Stimulated activated CD8-positive, alpha-beta memory T cell treated with anti-CD3 and anti-CD28 coated beads, Interleukin-12 subunit alpha, Interleukin-12 subunit beta, amount 100 ng/mL, for 1 hour (primary cell): ENCODE measurements at regions not wholly inside any gene's neighbourhood (a gene's known extent, or its start where the extent isn't known, plus 50 kb on each side); places are given as distances from the start of the nearest gene placed in this dataset.

Experiments used
- DNase-seq: peaks from one replicate; pipeline ENCODE4 v3.0.0-alpha.2; 2020; ENCODE audit warnings: low read depth

DNA sequence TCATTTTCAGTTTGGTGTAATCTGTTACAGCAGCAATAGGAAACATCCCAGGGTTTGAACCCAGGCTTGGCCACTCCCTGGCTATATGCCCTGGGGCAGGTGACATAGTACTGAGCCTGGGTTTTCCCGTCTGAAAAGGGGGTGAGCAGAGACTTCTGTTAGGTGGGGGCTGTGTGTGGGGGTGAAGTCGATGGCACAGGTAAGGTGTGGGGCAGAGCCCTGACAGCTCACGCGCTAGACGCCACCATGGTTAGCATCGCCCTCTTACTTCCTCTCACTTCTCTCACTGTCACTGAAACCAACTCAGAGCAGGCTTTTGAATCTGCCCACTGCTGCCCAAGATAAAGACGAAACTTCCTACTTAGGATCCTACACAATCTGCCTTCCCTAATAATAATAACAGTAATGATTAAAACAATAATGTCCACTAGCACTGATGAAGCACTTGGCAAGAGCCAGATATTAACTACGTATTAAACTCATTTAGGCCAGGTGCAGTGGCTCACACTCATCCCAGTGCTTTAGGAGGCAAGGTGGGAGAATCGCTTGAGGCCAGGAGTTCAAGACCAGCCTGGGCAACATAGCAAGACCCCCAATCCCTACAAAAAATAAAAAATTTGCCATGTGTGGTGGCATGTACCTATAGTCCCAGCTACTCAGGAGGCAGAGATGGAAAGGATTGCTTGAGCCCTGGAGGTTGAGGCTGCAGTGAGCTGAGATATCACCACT, 117.9 kb upstream of the PTPN1 start:
- DNase-seq, result no peak

DNA sequence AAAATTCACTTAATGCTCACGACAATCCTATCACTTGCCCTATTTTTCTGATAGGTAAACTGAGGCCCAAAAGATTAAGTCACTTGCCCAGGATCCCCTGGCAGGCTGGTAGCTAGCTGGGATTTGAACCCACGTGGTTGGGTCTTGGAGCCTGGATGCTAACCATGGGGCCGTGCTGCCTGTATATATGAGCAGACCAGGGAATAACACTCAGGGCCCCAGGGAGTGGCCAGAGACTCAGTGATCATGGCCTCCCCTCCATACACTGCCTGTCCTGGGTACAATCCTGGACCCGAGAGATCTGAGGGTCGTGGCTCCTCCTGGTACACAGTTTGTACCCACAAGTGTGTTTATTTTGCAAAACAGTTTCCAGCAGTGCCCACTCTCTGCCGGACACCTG, 116.9 kb upstream of the PTPN1 start:
- no peak for DNase-seq

DNA sequence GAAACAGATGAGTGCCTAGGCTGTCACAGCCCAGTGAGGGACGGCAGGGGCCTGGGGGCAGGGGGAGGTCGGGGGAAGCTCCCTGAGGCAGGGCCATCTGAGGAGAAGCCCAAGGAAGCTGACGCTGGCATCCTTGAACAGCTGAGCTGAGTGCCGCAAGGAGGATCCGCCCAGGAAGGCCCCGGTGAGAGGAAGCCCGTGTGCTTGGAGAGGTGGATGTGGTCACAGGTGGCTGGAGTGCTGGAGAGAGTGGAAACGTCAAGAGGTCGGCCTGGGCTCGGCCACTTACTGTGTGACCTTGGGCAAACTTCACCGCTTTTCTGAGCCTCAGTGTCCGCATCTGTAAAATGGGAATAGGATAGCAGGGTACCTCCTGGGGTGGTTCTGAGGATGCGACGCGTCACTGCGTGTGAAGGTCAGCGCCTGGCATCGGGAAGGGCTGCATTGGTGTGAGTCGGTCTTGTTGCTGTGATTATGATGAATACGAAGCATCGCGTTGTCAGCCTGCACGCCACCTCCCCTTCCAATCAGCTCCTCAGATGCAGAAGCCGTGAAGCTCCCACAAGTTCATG, 116.1 kb upstream of the PTPN1 start:
- DNase-seq, result no peak

DNA sequence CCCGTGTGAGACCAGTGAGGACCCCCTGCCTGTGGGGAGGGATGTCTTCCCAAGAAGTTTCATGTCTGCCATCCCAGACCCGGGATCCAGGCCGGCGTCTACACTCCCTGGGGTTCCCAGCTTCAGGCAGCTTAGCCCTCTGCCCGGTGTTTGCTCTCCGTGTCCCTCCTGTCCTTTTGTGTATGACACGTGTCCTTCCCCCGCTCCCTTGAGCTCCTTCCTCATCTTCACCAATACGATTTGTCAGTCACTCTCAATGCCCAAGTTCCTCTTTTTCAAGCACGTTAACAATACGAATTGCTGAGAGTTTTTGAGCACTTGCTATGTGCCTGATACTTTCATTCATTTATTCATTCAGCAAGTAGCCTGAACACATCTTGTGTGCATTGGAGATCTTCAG, 115.6 kb upstream of the PTPN1 start:
- no peak for DNase-seq

DNA sequence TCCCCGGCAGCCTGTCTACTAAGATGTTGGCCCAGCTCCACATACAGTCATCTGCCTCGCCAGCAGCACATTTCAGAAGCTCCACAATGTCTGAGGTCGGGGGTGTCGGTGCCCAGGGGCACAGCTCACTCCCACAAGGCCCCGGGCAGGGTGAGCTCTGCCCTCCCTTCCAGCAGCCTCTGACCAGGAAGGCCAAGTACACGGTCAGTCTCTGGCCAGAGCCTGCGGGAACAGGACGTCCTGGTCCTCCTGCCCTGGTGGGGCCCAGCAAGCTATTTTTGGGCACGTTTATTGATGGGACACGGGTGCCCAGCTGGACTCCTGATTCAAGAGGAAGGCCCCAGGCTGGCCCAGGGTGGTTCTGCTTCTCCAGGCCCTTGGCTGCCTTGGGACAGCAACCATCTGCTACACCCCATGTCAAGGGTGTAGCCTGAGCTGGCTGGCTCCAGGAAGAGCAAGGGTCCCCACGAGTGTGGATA, 114.9 kb upstream of the PTPN1 start:
- no peak for DNase-seq

DNA sequence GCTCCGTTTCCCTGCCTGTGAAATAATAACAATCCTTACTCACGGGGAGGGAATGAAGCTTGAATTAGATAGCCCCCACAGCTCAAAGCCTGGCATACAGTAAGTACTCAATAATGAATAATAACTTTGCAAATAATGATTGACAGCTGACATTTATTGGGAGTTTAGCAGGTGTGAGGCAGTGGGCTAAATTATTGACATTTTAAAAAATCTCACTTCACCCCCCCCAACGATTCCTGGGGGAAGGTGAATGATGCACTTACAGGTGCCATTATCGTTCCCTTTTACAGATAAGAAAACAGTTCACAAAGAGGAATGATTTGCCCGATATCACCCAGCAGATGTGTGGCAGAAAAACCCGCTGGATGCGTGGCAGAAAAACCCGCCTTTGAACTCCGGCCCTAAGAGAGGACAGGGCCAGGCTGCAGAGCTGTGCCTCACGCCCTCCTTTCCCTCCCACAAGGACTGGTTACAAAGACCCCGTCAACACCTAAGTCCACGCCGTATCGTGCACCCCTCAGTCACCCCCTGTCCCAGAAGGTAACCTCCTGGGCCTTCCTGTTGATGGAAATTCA, 114.2 kb upstream of the PTPN1 start:
- DNase-seq, result no peak

DNA sequence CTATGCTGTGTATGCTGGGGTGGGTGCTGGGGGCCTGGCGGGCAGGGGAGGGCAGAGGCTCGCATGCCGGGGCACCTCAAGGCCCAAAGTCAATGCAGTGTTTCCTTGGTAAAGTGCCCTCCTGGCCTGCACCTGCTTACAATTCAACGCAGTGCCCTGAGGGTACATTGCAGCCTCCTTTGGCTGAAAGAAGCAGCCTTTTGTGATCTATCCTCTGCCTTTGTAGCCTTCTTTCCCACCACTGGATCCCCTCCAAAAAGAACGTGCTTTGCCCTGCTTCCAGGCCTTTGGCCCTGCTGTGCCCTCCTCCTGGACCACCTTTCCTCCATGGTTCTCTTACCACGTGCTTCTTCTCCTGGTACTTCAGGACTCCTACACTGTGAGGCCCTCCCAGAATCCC, 113.6 kb upstream of the PTPN1 start:
- DNase-seq, result no peak

DNA sequence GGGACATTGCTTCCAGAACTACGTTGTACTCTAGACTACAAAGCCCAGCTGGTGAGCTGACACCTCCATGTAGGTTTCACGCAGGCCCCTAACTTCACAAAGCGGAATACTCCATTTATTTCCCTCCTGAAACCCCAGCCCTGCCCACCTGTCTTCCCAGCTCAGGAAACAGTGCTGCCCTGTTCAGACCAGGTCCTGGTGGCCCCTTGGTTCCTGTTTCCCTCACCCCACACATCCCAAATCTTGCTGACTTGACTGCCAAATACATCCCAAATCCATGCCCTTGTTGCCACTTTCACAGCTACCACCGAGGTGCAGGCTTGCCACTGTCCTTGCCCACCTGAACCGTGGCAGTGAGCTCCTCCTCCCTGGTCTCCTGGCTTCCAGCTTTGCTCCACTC, 113.1 kb upstream of the PTPN1 start:
- no peak for DNase-seq

DNA sequence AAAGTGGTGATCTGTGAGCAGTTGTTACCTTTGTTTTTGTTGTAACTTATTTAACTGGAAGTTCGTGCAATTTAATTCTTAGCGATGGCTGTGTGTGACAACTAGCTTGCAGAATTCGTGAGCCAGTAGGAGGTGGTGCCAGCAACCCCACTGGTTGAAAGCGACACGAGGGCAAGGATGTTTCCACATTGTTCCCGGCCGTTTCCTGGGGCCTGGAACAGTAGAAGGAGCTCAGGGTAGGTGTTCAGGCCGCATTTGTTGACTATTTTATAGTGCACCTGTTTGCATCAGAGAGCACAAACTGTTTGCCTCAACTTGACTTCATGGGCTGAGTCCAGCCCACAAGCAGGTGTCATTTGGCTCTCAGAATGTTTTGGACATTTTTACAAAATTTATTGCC, 112.1 kb upstream of the PTPN1 start:
- no peak for DNase-seq

DNA sequence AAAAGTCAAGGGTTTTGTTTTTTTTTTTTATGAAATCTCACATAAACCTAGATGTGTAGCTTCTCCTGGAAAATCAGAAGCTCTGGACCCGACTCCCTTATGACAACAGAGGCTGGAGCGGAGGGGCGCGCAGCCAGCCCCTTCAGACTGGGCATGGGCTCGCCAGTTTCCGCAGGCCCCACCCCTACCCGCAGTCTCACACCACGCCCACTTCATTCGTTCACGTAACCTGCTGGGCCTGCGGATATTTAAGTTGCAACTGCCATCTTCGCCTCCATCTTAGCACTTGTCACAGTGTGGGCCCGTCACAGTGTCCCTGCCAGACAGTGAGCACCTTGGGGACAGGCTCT, 111.7 kb upstream of the PTPN1 start:
- DNase-seq, result no peak

DNA sequence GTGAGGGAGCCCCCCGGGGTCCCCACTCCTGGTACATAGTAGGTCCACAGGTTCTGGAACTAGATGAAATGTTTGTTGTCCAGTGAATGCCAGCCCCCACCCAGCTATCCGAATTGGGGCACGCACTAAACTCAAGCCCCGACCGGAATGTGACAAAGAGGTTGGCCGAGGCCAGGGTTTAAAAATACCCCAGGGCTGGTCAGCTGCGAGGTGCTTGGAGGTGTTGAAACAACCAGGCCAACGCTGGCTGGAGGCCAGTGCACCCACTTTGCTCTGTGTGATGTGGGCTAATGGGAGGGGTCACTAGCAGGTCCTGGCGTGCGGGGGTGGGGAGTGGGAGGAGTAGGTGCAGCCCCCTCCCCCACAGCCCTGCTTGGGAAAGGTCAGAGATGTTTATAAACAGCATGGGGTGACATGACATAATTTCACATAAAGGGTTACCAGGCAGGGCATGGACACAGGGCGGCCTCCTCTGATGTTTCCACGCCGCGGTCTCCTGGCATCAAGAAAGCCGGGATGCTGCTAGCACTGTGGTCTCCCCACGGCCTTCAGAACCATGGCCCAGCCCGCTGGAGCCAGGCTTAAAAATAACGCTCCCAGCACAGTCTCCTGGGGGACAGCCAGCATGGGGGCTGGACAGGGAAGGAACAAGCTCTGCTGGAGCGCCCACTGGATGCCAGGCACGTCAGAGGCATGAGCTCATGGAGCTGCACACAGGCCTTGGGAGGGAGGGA, 111.2 kb upstream of the PTPN1 start:
- no peak for DNase-seq

DNA sequence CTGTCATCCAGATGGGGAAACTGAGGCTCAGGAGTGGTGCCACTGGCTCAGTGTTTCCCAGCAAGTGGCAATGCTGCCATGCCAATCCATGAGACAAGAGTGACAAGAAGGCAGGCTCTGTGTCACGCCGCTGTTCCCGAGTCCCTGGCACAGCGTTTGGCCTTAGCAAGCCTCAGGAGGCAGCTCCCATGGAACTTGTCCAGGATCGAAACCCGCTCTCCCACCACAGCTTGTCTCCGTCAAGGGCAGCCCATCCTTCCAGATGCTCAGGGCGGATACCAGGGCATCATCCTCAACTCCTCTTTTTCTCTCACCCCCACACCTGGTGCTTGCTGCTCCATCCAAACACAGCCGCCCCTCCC, 110.6 kb upstream of the PTPN1 start:
- DNase-seq, result no peak

DNA sequence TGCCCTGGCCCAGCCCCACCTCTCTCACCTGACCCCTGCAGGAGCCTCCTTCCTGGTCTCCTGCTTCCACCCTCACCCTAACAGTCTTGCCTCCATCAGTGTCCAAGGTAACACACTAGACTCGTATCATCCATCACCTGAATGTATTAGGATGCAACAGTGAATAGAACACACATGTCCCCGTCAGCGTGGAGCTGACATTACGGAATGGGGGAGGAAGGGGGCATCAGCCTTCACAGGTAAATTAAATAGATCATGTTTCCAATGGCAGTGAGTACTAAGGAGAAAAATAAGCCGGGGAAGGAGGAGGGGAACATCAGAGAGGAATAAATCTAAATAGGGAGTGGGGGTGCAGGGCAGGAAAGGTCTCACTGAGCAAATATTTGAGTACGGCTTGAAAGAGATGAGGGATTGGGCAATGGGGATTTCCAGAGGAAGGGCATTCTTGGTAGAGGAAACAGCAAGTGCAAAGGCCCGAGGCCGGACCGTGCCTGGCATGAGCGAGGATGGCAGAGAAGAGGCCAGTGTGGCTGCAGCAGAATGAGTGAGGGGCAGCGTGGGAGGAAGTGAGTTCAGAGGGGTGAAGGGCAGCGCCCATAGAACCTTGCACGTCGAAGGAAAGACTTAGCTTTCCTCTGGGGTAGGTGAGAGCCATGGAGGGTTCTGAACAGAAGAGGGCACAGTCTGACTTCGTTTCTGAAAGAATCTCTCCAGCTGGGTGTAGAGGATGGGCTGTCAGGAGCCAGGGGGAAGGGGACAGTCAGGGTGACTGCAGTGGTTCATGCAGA, 110.1 kb upstream of the PTPN1 start:
- DNase-seq, result no peak

DNA sequence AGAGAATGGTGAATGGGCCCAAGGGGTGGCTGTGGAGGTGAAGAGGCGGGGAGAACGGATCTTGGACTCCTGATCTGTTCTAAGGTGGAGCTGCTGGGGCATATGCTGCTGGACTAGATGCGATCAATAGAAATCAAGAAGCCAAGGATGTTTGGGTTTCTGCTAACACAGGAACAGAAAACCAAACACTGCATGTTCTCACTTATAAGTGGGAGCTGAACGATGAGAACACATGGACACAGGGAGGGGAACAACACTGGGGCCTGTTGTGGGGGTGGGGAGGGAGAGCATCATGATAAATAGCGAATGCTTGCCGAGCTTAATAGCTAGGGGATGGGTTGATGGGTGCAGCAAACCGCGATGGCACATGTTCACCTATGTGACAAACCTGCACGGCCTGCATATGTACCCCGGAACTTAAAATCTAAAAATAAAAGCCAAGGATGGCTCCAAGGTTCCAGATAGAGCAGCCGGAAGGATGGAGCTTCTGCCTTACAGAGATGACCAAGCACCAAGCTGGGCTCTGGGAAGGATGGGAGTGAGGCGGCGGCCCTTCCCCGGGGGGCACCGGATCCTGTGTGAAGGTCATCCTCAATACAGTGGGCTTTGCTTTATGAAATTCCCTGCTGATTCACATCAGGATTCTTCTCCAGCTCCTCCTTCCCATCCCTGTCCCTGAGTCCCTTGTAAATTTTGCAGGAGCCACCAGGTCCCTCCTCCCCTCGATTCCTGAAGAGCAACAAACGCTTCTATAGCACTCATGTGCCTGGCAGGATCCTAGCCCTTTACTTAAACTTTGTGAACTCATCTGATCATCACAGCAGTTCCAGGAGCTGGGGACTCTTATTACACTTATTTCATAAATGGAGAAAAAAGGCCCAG, 109.2 kb upstream of the PTPN1 start:
- DNase-seq, result no peak

DNA sequence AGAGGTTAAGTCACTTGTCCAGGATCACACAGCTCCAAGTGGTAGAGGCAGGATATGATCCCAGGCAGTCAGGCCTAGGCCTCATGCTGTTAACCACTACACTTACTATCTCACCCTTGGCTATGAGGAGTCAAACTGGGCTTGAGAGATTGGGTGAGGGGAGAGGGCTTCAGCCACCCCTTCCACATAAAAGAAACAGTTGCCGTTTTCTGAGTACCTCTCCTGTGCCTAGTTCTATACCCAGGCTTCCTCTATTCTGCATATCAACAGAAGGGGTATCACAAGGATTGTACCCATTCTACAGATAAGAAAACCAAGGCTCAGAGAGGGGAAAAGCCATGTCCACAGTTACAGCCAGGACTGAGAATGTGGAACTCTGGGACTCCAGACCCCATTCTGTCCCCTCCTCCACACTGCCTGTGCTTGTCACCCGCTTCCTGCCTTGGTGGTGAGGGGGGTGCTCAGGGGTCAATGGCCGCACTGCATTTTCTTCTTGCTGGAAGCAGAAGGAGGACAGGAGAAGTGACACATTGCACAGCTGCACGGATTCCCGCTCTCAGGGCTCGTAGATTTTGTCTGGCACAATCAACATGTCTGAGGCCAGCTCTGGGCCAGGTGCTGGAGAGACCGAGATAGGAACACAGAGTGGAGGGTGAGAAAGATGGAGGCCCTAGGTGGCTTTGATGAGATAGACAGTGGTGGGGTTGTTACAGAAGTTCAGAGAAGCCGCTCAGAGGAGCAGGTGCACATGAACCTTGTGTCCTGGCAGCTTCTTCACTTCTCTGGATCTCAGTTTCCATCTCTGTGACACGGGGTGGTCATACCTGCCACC, 108.4 kb upstream of the PTPN1 start:
- no peak for DNase-seq

DNA sequence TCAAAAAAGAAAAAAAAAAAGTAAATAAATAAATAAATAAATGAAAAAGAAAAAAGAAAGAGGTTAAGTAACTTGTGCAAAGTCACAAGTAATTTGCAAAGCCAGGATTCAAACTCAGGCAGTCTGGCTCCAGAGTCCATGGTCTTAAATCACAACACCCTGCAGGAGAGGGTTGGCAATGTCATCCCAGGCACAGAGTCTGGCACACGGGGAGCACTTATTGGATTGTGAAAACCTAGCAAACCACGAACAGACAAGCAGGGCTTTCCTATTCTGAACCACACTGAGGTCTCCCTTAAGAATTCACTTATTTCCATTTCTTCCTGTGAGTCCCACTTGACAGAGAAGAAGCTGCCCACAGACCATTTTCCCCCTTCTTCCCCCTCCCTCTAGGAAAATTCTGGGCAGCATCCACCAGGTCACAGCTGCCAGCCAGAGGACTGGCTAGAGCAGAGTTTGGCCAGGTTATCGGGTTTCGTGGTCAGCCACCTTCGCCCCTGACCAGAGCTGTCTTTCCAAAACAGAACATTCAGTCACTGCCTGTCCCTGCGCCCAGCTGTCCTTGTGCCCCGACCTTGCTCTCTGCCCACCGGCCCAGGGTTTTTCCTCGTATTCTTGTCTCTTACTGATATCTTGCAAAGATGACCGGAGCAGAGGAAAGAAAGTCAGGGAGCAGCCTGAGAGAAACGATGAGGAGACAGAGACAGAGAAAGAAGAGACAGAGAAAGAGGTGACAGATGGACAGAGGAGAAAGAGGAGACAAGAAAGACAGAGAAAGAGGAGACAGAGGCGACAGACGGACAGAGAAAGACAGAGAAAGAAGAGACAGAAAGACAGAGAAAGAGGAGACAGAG, 106.4 kb upstream of the PTPN1 start:
- DNase-seq, result no peak

DNA sequence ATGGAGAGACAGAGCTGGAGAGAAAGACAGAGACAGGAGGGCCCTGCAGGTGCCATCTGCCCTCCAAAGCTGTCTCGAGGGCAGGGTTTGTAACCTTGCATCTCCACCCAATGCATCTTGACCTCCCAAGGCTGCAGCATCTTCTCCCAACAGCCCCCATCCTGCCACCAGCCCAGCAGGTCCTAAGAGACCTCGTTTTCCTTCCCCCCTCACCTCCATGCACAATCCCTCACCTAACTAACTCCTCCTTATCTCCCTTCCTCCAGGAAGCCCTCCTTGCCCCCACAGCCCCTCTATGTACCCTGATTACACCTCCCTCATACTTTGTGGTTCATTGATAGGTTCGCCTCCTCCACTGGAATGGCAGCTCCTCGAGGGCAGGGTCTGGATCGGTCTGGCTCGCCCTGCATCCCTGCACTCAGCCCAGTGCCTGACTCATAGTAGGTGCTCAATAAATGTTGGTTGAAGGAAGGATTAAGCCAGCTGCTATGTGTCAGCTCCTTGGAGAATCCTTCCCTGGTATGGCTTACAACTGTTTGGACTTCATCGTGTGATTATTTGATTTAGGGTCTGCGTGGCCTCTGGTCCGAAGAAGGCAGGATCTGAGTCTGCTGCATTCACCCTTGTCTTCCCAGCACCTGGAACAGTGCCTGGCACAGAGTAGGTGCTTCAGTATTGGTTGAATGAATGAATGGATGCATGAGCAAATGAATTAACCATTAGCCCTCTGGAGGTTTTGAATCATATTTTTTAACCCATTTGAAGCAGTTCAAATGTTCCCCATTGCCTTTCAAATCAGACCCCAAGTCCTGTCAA, 105.6 kb upstream of the PTPN1 start:
- no peak for DNase-seq

DNA sequence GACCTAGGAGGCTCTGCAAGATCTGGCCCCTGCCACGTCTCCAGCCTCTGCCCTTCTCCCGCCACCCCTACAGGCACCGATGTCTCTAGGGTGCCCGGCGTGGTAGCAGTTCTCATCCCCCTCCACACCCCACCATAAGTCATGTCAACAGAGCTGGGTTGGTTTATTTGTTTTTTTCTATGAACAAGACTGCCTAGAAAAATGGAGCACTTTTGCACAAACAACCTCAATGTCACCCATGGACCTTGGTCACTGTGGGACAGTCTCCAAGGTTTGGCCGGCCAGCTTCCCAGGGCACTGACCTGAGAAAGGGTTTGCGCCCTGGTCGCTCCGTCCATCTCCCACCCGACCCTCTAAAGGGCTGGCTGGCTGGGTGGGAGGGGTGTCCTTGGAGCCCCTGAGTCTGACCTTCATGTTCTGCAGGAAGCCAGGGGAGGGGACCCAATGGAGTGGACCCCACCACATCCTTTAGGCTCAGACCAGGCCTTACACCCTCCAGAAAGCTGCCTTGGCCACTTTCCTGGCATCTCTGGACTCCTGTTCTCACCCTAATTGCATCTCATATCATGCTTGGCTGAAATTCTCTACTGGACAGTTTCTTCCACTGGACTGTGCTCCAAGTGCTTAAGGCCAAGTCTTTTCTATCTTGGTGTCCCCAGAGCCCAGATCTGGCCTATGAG, 104.8 kb upstream of the PTPN1 start:
- no peak for DNase-seq
